Left ventricle myocardium superior (tissue), 1 donor: ENCODE measurements at regions not wholly inside any gene's neighbourhood (a gene's known extent, or its start where the extent isn't known, plus 50 kb on each side); places are given as distances from the start of the nearest gene placed in this dataset.
A peak's percentile ranks its signal among the peaks of the same experiment; 100 is the strongest.

ENCODE experiments used
- ATAC-seq: fragments of 200-7000 bp; cut with Tn5 transposase; one replicate; pipeline ENCODE4 v1.9.1; 2020; ENCODE audit warnings: mild to moderate bottlenecking, moderate library complexity
- DNase-seq: peaks from one replicate; pipeline ENCODE4 v3.0.0-alpha.2; 2020
- intact Hi-C: fragments of 100-400 bp; cut with micrococcal nuclease; formaldehyde crosslinking; loops from one replicate; pipeline ENCODE4 v1.11.0; 2022
- donor health status: DM: no; HTN: yes; CAD: no; lungs with severe emphysema.

DNA sequence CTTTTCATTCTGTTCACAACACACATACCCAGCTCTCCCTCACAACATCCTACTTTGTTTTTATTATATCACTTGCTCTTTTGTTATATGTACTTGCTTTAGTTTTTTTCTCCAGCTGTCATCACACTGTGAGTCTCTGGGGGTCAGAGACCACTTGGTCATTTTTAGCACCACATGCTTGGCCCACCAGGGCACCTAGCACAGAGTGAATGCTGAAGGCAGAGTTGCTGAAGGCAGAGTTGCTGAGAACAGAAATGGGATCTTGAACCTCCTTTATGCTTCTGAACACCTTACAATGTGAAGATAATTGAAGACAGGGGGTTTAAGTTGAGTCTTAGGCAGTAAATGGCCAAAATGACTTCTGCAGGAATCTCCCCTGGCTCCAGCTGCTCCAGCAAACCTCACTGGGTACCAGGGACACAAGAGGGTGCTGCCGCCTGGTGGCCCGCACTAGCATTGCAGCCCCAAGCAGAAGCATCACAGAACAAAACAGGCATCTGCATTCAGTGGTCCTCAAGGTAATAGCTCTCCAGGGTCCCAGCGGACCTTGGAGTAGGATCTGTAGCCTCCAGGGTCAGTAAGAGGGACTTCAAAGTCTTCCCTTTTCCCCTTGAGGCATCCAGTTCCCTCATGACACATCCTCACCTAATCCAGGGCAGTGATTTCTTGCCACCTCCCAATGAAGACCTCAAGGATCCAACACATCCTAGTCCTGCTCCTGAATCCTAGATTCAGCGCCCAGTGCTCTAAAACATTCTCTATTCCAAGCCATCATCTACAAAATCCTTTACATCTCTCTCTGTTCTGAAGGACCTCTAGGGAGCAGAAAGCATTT, 1972.6 kb downstream of the TP53TG3F start:
- intact Hi-C loops = no loop called here
- ATAC-seq = no peak

DNA sequence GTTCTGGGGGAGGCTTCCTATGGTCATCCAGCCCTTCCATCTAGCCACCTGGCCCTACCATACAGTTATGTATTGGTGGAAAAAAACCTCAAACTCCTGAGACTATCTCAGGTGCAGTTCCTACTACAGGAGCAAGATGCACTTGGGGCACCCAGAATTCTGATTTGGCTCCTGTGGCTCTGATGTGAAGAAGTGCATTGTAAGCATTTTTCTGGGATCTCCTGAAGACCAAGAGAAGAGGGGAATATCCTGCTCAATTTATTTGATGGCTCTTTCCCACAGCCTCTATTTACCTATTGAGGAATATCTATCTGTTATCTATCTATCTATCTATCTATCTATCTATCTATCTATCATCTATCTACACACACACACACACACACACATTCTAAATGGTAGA, 1981.5 kb downstream of the TP53TG3F start:
- intact Hi-C loops = no loop called here
- no peak for DNase-seq
- no peak for ATAC-seq

More for the DNA sequence above, 1972.6 kb downstream of the TP53TG3F start:
- no peak for DNase-seq

DNA sequence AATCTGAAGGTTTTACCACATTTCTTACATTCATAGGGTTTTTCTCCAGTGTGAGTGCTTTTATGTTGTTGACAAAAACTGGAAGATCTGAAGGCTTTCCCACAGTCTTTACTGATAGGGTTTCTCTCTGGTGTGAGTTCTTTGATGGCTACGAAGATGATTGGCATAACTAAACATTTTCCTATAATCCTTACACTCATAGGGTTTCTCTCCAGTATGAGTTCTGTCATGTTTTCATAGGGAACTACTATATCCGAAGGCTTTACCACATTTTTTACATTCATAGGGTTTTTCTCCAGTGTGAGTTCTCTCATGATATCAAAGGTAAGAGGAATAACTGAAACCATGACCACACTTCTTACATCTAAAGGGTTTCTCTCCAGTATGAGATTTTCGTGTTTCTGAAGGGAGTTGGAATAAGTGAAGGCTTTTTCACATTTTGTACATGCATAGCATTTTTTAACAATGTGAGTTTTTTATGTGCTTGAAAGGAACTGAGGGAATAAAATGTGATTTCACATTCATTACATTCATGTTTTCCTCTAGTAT, 1987.7 kb downstream of the TP53TG3F start:
- intact Hi-C loops = no loop called here
- DNase-seq (no peak), ATAC-seq (no peak)

DNA sequence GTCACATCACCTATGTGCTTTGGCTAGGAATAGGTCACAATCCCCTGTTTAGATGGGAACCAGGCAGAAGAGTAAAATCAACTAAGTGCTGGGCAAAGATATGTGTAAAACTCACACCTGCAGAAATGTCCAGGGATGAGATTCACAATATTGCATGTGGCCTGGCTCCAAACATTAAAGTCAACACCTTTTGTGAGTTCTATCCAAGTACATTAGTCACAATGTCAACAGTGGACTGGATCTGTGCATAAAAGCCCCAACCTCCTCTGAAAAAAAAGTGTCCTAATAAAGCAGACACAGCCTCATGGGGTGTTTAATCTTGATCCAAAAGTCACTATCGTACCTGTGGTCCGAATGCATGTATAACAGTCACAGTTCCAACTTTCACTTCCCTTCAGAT, 1990.3 kb downstream of the TP53TG3F start:
- ATAC-seq (no peak), DNase-seq (no peak)
- intact Hi-C loops = no loop called here

DNA sequence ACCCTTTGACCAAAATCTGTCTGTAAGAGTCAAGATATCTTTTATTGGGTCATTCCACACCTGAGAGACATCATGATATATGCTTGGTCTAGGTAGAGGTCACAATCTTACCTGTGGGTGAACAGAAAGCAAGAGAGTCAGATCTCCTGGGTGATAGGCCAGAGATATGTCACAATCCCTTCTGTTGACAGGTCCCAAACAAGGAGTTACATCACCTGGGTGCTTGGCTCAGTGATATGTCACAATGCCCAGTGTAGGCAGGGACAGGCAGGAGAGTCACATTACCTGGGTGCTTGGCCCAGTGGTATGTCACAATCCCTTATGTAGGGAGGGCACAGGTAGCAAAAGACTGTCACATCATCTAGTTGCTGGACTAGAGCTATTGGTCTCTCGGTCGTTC, 1991.2 kb downstream of the TP53TG3F start:
- DNase-seq (no peak), ATAC-seq (no peak)
- intact Hi-C loops = no loop called here

DNA sequence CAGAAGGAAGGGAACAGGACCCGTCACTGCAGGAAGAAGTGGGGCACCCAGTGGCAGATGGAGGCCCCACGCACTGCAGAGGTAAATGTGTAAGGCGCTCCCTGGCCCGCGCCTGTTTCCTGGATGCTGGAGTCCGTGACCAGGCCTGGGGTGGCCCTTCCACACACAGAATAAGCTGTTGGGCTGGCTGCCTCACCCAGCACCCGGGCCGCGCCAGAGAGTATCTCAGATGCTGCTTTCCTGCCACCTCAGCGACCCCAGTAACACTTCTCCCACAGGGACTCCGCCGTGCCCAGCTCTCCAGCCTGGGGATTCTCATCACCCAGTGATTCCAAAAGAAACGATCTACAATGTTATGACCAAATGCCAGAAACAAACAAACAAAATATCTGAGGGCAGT, 1993.1 kb downstream of the TP53TG3F start:
- DNase-seq = no peak
- intact Hi-C loops = no loop called here
- ATAC-seq = no peak

DNA sequence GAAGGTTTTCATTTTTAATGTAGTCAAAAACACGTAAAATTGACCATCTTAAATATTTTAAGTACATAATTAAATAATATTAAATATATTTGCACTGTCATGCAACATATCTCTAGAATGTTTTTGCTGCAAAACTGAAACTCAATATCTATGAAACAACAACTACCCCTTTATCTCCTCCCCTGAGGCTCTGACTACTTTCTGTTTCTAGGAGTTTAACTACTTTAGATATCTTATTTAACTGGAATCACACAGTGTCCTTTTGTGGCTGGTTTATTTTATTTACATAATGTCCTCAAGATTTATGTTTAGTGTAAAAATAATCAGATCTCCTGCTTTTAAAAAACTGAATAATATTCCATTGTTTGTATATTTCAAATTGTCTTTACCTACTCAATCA, 2003.9 kb downstream of the TP53TG3F start:
- ATAC-seq = no peak
- DNase-seq = no peak
- intact Hi-C loops = no loop called here

DNA sequence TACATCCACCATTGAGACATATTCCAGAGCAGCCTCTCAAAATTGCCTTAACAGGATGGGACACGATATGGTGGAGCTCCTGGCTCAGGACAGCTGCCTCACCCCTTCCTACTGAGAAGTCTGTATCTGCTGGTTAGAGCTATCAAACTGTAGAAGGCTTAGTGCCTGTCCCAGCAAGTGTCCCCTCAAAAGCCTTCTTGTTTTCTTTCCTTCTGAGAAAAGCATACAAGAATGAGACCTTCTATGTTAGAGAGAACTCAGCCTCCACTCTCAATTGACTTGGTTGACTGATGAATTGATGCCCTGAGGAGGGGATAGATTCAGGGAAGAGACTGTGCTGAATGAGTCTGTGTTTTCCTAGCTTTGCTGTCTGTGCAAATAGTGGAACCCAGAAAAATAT, 2020.9 kb downstream of the TP53TG3F start:
- intact Hi-C loops = no loop called here
- DNase-seq (no peak), ATAC-seq (no peak)

DNA sequence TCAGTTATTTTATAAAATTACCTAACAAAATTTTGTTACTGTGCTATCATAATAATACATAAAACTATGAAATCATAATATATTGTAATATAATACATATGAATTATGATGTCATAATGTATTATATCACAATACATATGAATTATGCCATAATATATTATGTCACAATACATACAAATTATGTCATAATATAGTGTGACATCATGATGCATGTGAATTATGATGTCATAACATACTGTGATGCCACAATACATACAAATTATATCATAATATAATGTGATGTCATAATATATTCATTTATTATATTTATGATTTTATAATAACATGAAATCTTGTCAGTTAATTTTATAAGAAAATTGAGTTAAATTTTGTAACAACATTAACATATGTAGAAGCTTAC, 2021.6 kb downstream of the TP53TG3F start:
- DNase-seq (no peak), ATAC-seq (no peak)
- intact Hi-C loops = no loop called here

DNA sequence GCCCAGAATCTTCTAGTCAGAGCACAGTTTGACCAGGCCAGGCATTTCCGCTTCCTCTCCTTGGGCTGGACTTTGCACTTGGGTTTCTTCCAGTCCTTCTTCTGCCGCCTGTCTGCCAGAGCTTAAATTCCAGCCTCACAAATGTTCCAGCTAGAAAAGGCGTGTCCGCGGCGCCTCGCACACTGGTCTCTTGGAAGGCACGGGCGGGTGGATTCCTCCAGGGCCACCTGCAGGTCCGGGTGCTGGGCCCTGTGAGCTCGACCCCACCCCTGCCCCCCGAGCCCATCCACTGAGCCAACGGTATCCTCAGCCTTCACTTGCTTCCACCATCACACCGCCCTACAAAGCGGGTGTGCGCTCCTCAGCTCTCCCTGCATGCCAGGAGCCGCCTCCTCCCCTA, 2026.5 kb downstream of the TP53TG3F start:
- DNase-seq = no peak
- ATAC-seq = no peak
- intact Hi-C loops = no loop called here

DNA sequence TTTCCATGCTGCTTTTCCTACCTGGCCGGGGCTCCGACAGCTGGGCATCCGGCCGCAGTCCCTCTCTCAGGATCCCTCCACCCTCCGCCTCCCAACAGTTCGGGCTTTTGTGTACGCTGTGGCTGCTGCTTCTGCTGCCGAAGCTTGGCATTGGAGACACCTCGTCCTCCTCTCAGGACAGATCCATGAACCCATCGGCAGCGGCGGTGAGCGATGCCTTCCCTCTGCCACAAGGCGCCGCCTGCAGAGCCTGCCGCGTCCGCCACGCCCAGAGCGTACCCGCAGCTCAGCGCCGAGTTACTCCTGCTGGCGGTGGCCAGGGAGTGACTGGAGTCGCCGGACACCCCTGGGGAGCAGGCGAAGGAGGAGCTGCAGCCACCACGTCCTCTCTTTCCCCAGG, 2032.8 kb downstream of the TP53TG3F start:
- DNase-seq = no peak
- intact Hi-C loops = no loop called here
- no peak for ATAC-seq

DNA sequence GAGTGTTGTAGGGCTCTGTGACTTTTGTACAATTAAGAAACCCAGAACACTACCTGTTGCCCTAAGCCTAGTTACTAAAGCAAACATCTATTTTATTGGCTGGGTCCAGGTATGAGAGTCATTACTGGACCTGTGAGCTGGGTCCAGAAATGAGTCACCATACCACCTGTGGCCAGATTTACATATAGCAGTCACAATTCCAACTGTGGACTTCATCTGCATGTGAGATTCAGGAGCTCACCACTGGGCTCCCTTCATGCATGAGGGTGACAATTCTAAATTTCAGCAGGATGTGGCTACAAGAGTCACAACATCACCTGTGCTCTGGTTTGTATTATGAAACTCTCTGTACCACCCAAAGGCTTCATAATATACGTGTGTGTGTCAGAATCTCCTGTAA, 2038.0 kb downstream of the TP53TG3F start:
- DNase-seq (no peak), ATAC-seq (no peak)
- intact Hi-C loops = no loop called here

DNA sequence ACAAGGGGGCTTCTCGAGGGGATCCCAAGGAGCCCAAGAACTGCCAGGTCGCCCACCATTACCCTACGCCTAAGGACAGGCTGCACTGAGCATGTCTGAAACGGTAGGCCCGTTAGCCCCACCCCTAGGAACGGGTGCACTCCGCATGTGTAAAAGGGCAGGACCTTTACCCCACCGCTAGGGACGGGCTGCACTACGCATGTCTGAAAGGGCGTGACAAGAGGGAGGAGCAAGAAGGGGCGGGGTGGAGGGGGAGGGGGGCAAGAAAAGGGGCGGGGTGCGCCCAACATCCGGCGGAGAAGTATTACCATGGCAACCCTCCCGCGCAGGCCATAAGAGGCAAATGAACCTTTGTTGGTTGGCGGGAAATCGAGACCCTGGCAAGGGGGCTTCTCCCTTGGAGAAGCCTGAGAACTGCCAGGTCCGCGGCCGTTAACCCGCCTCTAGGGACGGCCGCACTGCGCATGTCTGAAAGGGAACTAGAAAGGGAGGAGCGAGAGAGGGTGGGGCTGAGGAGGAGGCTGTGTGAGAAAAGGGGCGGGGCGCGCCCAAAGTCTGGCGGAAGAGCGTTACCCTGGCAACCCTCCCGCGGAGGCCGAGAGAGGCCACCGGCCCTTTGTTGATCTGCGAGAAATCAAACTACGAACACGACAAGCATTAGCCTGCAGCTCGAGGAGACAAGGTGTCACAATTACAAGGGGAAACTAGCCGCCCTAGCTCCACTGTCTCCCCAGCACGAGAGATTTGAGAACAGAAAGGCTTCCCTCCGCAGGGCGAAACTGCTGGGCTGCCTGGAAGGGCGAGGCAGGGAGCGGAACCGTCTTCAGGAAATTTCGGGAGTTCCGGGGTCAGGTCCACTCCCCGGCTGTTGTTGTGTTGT, 2046.8 kb downstream of the TP53TG3F start:
- intact Hi-C loops = no loop called here

DNA sequence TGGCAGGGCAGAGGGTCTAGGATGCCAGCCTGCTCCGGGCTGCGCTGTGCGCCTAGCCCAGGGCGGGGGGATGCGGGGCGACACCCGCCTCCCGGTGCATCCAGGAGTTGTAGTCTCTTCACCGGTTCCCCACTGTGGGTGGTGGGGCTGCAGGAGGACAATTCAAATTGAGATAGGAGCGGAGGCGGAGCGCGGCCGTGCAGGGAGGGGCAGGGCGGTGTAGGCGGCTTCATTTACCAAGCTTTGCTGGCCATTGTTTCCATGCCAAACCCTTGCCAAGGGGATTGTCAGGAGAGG, 2047.4 kb downstream of the TP53TG3F start:
- intact Hi-C loops = no loop called here
- ATAC-seq (no peak), DNase-seq (no peak)

More for the DNA sequence above, 2046.8 kb downstream of the TP53TG3F start:
- ATAC-seq (peak; percentile 22), DNase-seq (no peak)

DNA sequence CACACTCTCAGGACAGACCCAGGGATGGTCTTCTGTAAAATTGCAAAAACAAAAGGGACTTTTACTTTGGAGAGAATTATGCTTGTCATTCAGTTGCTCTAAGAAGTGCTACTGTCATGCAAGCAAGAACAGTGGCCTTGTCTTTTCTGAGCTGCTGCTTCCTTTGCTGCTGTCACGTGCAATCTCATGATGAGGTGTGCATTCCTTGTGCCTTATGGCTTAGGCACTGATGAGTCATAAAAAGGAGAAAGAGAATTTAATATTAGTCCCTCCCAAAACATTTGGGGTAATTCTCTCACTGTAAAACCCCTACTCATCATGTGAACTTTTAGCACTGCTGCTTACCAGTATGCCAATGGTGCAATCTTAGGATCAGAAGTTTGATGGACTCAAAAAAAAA, 2051.3 kb downstream of the TP53TG3F start:
- DNase-seq (no peak), ATAC-seq (no peak)
- intact Hi-C loops = no loop called here

DNA sequence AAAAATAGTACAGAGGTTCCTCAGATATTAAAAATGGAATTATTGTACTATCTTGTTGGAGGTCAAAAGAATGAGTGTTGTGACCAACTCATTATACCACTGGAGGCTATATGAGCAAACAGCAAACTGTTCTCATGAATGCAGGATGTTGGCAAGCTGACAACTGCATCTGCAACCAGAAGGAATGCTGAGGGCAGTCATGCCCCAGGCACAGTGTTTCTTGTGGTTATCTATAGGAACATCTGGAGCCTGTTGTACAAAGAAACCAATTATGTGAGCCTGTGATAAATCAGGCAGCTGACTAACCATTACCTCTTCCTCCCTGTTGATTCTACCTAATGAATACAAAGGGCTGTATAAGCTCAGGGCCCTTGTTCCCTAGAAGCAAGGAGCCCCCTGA, 2057.1 kb downstream of the TP53TG3F start:
- DNase-seq (no peak), ATAC-seq (no peak)
- intact Hi-C loops = no loop called here

DNA sequence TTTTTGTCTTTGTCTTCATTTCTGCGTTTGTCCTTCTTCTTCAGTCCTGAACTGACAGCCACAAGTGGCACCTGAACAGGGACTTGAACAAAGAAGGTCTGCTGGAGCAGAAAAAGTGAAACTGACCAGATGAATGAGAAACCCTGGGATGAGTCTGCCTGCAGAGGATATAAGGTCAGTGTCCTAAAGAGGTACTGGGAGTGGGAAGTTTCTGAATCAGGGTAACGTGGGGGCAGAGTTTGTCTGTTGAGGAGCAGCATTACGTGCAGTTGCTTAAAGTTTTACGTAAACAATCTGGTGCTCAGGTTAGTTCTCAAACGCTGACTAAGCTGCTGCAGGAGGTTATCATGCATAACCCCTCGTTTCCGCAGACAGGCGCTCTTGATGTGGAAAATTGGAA, 2057.6 kb downstream of the TP53TG3F start:
- intact Hi-C loops = no loop called here
- no peak for DNase-seq
- no peak for ATAC-seq

DNA sequence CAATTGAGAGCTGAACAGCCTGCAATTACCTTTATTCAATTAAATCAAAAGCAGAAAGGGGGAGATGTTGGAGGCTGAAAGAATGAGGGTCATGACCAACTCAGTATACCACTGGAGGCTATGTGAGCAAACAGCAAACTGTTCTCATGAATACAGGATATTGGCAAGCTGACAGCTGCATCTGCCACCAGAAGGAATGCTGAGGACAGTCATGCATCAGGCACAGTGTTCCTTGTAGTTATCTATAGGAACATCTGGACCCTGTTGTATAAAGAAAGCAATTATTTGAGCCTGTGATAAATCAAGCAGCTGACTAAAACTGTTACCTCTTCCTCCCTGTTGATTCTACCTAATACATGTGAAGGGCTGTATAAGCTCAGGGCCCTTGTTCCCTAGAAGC, 2064.6 kb downstream of the TP53TG3F start:
- intact Hi-C loops = no loop called here
- no peak for DNase-seq
- no peak for ATAC-seq

DNA sequence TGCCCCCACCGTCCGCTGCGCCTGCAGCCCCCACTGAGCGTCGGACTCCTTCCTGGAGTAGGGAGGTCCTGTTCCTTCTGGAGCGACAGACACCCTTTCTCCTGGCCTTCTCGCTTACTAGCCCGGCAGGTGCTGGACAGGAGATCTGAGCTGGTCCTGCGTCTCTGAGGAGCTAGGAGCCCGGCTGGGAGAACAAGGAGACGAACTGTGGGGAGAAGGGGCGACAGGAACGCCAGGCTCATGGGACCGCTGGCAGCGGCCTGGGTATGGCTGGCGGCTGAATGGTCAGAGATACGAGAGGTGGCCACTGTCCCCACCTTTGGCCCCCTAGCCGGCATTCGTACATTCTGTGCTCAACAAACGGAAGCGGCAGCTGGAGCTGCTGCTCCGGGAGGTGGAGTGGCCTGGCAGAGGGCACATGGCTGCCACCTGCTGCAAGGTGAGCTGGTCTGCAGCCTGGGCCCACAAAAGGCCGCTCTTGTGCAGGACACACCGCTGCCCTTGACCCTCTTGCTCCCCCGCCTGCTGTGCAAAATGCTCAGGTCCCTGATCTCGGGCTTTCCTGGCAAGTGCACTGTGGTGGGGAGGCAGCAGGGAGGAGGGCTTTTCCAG, 2066.7 kb downstream of the TP53TG3F start:
- intact Hi-C loops = no loop called here

DNA sequence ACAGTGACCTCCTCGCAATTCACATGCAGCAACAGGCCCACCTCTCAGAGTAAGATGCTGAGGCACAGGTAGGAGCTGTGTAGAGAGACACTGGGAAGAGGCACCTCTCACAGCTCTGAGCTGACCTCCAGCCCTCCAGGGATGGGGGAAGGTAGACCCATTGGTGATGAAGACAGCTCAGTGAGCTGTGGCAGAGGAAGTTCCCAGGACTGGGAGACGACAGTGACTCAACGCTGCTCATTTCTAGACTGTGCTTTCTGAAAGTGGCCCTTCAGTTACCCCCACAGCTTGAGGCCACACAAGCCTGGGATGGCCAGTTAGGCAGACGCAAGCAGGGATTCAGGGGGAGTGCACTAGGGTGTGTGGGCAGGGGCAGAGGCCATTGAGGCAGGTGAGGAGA, 2073.2 kb downstream of the TP53TG3F start:
- ATAC-seq (no peak), DNase-seq (no peak)
- intact Hi-C loops = no loop called here

More for the DNA sequence above, 2066.7 kb downstream of the TP53TG3F start:
- ATAC-seq (no peak), DNase-seq (no peak)
